Tibial nerve (tissue), 3 donors: ENCODE measurements at regions not wholly inside any gene's neighbourhood (a gene's known extent, or its start where the extent isn't known, plus 50 kb on each side); places are given as distances from the start of the nearest gene placed in this dataset.

Source experiments
- CTCF ChIP-seq, 5 experiments: fragments of 200-600 bp in 3 of 5; fragments of 450-650 bp in 2 of 5; sonication (generic) in 3 of 5; IDR thresholded peaks; one replicate each; pipeline ENCODE4 v1.5.1; 2016 to 2019; ENCODE audit warnings: antibody characterized with exemption in 5 of 5, mild to moderate bottlenecking in 3 of 5, moderate library complexity in 2 of 5
- POLR2A ChIP-seq, 2 donors: fragments of 450-650 bp; IDR thresholded peaks; one replicate each; pipeline ENCODE4 v1.6.1; 2017; ENCODE audit warnings: antibody characterized with exemption in 2 of 2, mild to moderate bottlenecking in 2 of 2, moderate library complexity in 2 of 2

- TF ChIP-seq CTCF (IDR thresholded peaks at IDR 0.05) (no peak), POLR2A (IDR thresholded peaks at IDR 0.05) (no peak)
These were observed 178.3 kb upstream of the PLEKHG7 start for GRCh38 chr12:92524489-92524888.
